ENCODE measurements at regions not wholly inside any gene's neighbourhood (a gene's known extent, or its start where the extent isn't known, plus 50 kb on each side); places are given as distances from the start of the nearest gene placed in this dataset.

- Histone ChIP-seq H3K4me1 (ENCODE audit: insufficient read depth, low read length) (no peaks in the 10 kb centered on the region), H3K27me3 (ENCODE audit: insufficient read depth, low read length, poor library complexity) (no peaks in the 10 kb centered on the region), H2AFZ (ENCODE audit: low read depth, low read length) (no peak overlapping the region), H3K4me2 (ENCODE audit: insufficient read depth, low read length) (no peak overlapping the region), H4K20me1 (ENCODE audit: insufficient read depth, low read length) (no peaks in the 10 kb centered on the region), H3K4me3 (ENCODE audit: low read depth in 1 of 2, low read length in 2 of 2) (no peak overlapping the region), H3K9me3 (ENCODE audit: insufficient read depth, low read length, severe bottlenecking) (no peaks in the 10 kb centered on the region), H3K36me3 (ENCODE audit: insufficient read depth, low read length) (no peaks in the 10 kb centered on the region), H3K79me2 (ENCODE audit: insufficient read depth, low read length) (no peaks in the 10 kb centered on the region), H3K27ac (ENCODE audit: low read length) (no peak overlapping the region), H3K9ac (ENCODE audit: low read depth, low read length) (no peak overlapping the region)
- DNase-seq (no peak), ATAC-seq (ENCODE audit: insufficient read depth, low read depth) (no peak)
- TF ChIP-seq EZH2 (IDR thresholded peaks at IDR 0.05; ENCODE audit: borderline replicate concordance, low read depth, low read length, severe bottlenecking): no peak
- TF ChIP-seq CTCF (IDR thresholded peaks at IDR 0.05; ENCODE audit: borderline replicate concordance, extremely low read depth, low read length, poor library complexity, severe bottlenecking): no peak
Observed at GRCh38 chr2:77939801-77940200, 417.6 kb upstream of the LRRTM4 start.

- no peak overlapping the region for H3K9ac ChIP-seq (ENCODE audit: low read depth, low read length)
- H3K79me2 ChIP-seq (ENCODE audit: insufficient read depth, low read length): no peaks in the 10 kb centered on the region
- ATAC-seq (ENCODE audit: insufficient read depth, low read depth) (no peak), DNase-seq (no peak)
- H3K4me1 ChIP-seq (ENCODE audit: insufficient read depth, low read length): no peaks in the 10 kb centered on the region
- no peak overlapping the region for H2AFZ ChIP-seq (ENCODE audit: low read depth, low read length)
- H3K4me3 ChIP-seq (ENCODE audit: low read depth in 1 of 2, low read length in 2 of 2): no peak overlapping the region
- no peaks in the 10 kb centered on the region for H3K9me3 ChIP-seq (ENCODE audit: insufficient read depth, low read length, severe bottlenecking)
- no peaks in the 10 kb centered on the region for H3K36me3 ChIP-seq (ENCODE audit: insufficient read depth, low read length)
- no peaks in the 10 kb centered on the region for H3K27me3 ChIP-seq (ENCODE audit: insufficient read depth, low read length, poor library complexity)
- no peaks in the 10 kb centered on the region for H4K20me1 ChIP-seq (ENCODE audit: insufficient read depth, low read length)
- no peak for TF ChIP-seq EZH2 (IDR thresholded peaks at IDR 0.05; ENCODE audit: borderline replicate concordance, low read depth, low read length, severe bottlenecking)
- peak; percentile 44 for TF ChIP-seq CTCF (IDR thresholded peaks at IDR 0.05; ENCODE audit: borderline replicate concordance, extremely low read depth, low read length, poor library complexity, severe bottlenecking)
- no peak overlapping the region for H3K4me2 ChIP-seq (ENCODE audit: insufficient read depth, low read length)
- H3K27ac ChIP-seq (ENCODE audit: low read length): no peak overlapping the region
Observed at GRCh38 chr2:77954931-77955330, 432.8 kb upstream of the LRRTM4 start.

GRCh38 chr2:77962943-77963342 is 440.8 kb upstream of the LRRTM4 start:
- no peak overlapping the region for H3K9ac ChIP-seq (ENCODE audit: low read depth, low read length)
- ATAC-seq (ENCODE audit: insufficient read depth, low read depth) (no peak), DNase-seq (no peak)
- H4K20me1 ChIP-seq (ENCODE audit: insufficient read depth, low read length): no peaks in the 10 kb centered on the region
- no peak for TF ChIP-seq EZH2 (IDR thresholded peaks at IDR 0.05; ENCODE audit: borderline replicate concordance, low read depth, low read length, severe bottlenecking)
- TF ChIP-seq CTCF (IDR thresholded peaks at IDR 0.05; ENCODE audit: borderline replicate concordance, extremely low read depth, low read length, poor library complexity, severe bottlenecking): no peak
- no peaks in the 10 kb centered on the region for H3K4me1 ChIP-seq (ENCODE audit: insufficient read depth, low read length)
- H3K4me3 ChIP-seq (ENCODE audit: low read depth in 1 of 2, low read length in 2 of 2): no peak overlapping the region
- H3K27me3 ChIP-seq (ENCODE audit: insufficient read depth, low read length, poor library complexity): no peaks in the 10 kb centered on the region
- no peak overlapping the region for H3K27ac ChIP-seq (ENCODE audit: low read length)
- no peaks in the 10 kb centered on the region for H3K79me2 ChIP-seq (ENCODE audit: insufficient read depth, low read length)
- no peaks in the 10 kb centered on the region for H3K9me3 ChIP-seq (ENCODE audit: insufficient read depth, low read length, severe bottlenecking)
- H2AFZ ChIP-seq (ENCODE audit: low read depth, low read length): no peak overlapping the region
- H3K4me2 ChIP-seq (ENCODE audit: insufficient read depth, low read length): no peak overlapping the region
- no peaks in the 10 kb centered on the region for H3K36me3 ChIP-seq (ENCODE audit: insufficient read depth, low read length)

Measured in DND-41 (cell line).